ENCODE measurements at regions not wholly inside any gene's neighbourhood (a gene's known extent, or its start where the extent isn't known, plus 50 kb on each side); places are given as distances from the start of the nearest gene placed in this dataset.
"Not testable (repeated sequence)": the region's sequence is repeated elsewhere in the genome, so short reads cannot be mapped to it uniquely, and the experiment has no call there.

DNA sequence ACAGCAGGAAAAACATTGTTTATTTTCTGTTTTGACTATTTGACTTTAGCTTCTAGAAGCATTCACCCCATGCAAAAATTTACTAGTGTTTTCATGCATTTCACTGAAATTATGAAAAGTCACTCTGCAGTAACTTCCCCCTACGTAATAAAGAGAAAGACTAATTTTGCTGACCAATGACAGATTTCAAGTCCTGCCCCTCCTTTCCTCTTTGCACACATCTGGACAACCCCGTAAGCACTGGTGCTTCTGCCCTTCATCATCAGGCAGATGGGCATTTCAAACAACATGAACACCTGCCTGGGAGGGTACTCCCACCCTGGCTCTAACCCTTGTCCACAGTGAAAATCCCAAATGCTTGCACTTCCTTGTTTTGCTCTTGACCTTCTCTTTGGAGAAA, 815.0 kb upstream of the ID2 start:
- no peak for DNase-seq

DNA sequence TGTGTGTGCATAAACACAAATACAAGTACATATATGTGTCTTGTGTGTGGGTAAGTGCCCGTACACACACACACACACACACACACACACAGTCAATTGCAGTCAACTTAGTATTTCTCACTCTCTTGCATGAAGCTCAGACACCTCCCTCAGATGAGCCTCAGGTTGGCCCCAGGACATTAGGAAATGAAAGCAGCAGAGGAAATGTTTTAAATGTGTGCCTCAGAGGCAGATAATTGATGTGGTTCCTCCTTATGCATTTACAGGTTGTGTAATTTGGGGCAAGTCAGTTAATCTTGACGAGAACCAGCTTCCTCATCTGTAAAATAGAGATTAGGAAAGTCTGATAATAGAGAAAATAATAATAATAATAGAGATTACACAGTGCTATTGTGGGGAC, 814.0 kb upstream of the ID2 start:
- no peak for DNase-seq

DNA sequence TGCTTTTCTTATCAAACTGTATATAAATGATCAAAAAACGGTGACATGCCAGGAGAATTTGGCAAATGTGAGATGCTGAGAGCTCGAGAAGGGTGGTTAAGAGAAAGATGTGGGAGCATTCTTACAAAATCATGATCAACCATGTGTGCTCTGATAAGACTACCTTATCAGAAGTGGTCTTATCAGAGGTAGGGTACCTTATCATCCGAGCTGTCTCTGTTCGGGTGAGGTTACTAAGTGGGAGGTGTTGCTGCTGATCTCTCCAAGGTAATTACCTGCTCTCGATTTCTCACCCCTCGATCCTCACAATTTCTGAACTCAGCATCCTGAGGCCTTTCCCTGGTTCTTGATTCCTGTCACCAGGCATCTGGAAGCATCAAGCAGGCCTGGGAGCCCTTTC, 813.0 kb upstream of the ID2 start:
- no peak for DNase-seq

DNA sequence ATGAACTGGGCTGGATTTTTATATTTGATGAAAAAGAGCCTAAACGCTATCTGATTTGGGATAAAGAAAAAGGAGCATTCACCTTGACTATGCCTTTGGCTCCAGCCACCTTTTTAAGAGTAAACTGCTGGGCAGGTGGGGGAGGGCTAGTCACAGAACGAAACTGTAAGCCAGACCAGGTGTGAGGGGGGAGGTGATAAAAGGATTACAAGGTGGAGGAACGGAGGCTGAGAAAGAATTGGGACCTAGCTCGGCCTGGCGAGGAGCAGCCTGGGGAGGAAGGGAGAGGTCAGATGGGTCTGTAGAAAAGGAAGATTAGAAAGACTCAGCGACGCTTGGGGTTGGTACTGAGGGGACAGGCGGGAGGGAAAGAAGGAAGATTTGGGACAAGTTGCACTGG, 805.4 kb upstream of the ID2 start:
- not testable (repeated sequence) for DNase-seq

DNA sequence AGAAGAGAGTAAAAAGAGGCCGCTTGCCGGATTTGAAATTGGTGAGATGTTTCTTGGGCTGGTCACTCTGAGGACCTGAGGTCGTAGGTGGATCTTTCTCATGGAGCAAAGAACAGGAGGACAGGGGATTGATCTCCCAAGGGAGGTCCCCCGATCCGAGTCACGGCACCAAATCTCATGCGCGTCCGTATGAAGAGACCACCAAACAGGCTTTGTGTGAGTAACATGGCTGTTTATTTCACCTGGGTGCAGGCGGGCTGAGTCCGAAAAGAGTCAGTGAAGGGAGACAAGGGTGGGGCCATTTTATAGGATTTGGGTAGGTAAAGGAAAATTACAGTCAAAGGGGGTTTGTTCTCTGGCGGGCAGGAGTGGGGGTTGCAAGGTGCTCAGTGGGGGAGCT, 803.6 kb upstream of the ID2 start:
- not testable (repeated sequence) for DNase-seq

DNA sequence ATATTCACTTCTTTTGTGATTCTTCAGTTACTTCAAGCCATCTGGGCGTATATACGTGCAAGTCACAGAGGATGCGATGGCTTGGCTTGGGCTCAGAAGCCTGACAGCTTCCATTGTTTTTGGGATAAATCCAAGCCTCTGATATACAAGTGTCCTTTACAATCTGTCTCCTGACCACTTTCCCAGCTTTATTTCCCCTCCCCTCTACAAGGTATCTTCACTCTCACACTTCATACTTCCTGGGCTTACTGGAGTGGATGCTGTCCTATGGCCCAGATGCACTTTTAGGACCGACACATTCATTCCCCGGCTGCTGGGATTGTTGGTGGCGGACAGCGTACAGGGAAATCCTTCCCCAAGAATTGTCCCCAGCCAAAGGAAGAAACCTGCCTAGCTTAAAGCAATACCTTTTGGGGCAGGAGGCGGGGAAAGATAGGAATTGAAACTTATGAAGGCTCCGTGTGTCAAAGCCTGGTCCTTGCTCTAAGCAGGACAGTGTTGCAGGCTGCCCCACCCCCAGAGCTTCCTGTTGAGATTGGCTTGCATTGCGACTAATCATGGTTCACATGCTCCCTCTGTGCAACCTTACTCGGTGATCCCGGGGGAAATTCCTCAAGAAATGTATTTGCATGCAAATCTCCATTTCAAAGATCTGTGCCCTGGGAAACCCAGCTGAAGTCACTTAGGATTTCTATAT, 802.9 kb upstream of the ID2 start:
- no peak for DNase-seq

DNA sequence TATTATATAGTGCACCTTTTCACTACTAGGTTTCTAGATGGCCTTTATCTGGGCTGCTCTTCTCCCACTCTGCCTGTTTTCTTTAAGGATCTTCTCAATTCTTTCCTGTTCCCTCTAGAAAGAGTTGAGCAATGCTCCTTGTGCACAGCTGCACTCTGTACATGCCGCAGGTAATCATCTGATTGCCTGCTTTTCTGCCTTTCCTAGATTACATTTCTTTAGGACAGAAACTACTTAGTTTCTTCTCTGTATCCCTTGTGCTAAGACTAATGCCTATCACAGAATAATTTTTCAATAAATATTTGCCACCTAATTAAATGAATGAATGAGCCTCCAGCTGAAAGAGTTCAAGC, 802.4 kb upstream of the ID2 start:
- no peak for DNase-seq

DNA sequence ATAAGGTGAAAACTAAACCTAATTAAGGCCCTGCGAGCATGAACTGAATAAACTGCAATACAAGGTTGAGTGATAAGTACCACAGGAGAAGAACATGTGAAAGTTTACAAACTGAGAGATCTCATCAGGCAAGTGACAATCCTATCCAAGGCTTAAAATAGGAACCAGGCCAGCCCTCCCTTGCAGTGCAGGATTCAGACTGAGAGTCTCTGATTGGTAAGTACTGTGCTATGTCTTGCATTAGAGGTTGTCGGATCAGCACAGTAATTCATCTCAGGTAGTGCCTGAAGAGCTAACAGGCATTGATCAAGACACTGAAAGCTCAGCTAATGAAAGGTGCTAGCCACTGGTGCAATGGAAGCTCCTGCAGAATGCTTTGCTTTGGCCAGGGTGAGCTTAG, 801.7 kb upstream of the ID2 start:
- no peak for DNase-seq

DNA sequence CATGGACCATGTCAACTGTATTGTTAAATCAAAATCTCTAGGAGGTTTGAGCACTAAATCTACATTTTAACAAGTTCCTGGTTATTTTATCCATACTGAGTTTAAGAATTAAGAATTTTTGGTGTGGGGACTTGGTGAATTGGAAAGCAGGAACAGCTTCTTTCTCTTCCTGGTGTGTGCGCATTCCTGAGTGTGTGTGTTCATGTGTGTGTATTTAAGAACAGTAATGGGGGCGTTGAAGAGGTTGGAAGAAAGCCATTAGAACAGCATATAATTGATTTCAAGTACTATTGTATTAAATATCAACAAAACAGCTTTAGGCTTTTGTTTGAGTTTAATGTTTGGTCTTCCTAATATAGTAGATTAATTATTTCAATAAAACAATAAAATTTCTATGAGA, 801.3 kb upstream of the ID2 start:
- no peak for DNase-seq

DNA sequence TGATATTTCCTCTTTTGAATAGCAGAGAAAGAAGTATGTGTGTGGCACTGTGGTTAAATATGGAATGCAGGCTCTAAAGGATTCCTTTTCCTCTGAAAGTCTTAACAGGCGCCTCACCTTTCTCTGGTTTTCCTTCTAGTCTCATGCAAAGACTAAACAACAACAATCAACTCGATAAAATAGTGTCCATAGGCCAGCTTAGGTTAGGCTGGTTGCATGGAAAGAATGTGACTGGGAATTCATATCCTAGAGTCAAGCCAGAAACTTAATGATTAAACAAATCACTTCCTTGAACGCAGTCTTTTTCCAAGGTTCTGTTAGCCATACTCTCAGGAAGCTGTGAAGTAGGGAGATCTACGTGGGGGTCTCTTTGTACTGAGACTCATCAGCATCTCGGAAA, 800.8 kb upstream of the ID2 start:
- no peak for DNase-seq

DNA sequence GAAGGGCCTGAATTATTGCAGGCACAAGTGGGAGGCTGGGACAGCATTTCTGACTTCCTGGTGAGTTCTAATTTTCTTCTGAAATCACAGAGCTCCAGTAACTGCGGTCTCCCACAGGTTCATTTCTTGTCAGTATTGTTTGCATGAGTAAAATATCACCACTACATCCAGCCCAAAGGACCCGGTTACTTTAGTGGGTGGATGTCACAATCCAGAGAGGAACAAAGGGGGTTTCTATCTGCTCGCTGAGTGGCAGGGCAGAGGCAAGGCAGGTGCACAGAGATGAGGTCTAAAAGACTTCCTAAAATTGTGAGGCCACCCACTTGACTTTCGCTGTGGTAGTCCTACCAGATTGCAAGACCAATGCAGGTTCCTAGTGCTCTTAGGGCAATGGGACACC, 800.4 kb upstream of the ID2 start:
- no peak for DNase-seq

DNA sequence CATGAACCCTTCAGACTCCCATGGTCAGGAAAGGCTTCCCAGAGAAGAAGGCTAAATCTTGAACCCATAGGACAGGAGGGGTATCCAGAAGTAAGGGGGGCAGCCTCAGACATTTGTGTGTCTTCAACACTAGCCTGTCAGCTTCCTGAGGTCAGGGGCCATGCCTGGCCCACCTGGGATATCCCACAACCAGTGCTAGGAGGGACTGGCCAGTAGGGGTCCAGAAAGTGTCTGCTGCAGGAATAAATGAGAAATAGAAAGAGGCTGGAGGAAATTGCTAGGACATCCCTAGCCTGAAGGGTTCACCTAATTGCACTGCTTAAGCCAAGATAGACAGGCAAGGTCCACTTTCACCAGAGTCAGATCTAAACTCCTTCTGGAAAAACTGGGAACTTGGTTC, 799.6 kb upstream of the ID2 start:
- no peak for DNase-seq

DNA sequence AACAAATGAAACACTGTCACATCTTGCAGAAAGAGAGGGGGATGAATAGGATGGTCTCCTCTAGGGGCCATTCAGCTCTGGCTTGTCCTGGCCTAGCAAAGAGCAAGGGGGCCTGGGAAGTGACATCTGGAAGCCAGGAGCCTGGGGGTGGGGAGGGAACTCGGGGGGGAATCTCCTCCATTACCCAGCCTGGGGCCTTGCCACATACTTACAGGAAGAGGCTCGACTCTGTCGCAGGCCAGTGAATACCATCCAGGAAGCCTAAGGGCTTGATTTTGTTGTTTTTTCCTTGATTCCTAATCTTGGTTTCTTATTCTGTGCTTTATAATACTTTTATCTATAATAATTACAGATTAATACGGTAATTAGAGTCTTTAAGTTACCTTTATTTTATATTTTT, 797.5 kb upstream of the ID2 start:
- DNase-seq: no peak

DNA sequence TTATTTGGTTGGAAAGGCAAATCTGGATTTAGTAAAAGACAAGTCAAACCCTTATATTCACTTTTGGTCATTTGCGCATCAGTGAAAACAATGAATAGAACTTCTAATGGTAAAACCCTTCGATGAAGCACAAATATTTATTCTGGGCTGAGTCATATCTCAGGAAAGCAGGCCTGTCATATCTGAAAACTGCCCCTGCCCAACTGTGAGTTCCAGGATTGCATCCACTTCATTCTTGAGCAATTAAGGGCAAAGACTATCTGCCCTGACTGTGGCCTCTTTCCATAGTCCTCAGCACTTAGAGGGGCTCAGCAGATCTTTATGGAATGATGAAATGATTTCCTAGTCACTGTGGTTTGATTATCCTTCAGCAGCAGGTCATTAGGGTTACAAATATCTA, 795.2 kb upstream of the ID2 start:
- no peak for DNase-seq

DNA sequence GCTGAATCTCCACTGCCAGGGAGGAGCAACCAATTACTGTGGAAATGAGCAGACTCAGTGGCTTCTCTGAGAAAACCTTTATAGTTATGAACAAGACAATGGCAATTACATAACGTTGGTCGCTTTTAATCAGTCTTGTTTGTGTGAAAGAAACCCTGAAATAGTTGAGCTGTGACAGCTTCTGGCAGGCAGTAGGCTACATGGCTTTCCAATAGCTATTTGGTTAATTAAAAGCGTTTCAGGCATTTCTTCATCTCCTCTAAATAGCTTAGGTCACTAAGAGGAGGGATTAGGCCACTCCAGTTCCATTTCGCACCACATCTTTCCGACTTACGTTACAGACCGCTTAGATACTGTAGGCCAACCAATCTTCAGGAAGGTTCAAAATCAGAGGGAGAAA, 794.4 kb upstream of the ID2 start:
- DNase-seq: no peak

DNA sequence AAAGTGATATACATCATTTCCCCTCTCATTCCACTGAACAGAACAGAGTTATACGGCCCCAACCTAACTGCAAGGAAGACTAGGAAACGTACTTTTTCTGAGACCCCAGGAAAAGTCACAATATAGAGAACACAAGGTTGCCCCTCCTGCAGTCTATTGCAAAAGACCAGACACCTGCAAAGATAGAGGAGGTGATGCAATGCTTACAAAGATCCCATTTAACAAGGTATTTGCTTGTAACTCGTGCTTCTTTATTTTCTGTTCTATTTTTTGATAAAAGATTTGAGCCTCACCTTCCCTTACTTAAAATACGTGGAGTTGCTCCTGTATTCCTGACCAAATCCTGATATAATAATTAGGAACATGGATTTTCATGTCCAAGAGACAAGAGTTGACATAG, 793.0 kb upstream of the ID2 start:
- DNase-seq: no peak

DNA sequence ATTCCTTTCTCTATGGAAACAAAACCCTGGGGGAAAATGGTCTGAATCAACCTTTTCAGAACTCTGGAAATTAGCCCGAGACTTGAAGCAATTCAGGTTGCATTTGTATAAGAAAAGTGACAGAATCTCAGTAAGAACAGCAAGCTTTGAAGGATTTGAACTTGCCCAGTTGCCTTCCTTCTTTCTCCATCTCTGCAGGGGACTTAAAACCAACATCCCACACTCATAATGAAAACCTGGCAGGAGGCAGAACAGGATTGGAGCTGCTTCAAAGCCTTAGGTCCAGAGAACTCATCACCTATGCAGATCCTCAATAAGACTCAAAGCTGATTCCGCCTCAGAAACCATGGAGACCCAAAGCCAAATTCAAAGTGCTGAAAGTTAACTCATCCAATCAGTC, 790.5 kb upstream of the ID2 start:
- no peak for DNase-seq

DNA sequence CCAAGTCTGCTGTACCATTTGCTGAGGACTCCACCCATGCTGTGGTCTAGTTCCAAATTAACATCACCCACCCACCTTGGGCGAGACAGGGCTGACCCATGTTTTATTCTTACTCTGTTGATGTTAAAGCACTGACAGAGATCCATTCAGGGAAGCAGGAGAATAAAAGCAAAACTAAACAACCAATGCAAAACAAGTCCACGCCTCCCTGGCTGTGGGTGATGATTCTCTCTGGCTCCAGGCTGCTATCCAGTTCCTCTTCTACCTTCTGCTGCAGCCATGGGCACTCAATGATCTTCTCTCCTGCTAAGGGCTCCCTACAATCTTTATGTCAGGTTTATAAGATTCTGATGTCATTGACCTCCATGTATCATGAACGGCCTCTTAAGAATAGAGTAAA, 786.6 kb upstream of the ID2 start:
- DNase-seq: no peak

DNA sequence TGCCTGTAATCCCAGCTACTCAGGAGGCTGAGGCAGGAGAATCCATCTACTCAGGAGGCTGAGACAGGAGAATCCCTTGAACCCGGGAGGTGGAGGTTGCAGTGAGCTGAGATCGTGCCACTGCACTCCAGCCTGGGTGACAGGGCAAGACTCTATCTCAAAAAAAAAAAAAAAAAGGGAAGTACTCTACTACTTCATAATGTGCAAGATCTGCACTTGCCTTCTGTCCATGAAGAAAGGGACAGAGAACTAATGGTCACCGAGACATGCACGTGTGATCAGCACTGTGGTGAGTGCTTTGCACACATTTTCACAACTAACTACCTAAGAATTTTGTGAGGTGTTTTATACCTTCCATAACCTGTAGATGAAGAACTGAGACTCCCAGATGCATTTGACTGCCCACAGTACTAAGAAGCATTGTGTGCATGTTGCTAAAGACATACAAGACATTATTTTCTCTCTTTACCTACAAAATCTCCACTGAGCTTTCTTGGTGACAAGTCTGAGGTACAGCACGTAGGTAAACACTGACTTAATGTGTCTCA, 784.8 kb upstream of the ID2 start:
- no peak for DNase-seq

DNA sequence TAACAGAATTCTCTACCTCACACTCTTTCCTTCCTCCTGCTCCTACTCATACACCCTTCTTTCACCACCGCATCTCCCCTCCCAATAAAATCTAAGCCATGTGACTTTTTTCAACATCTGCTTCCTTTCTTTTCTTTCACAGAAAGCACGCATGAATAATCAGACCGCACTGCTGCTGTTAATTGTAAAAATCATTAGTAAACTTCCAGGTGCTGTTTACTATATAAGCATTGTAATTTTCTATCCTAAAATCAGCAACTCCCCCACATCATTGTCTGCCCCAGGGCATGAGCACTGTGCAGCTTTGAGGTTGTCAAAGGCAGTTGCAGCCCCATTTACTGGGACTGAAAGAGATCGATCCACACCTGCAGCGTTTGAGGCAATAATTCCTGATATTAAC, 782.6 kb upstream of the ID2 start:
- no peak for DNase-seq

DNA sequence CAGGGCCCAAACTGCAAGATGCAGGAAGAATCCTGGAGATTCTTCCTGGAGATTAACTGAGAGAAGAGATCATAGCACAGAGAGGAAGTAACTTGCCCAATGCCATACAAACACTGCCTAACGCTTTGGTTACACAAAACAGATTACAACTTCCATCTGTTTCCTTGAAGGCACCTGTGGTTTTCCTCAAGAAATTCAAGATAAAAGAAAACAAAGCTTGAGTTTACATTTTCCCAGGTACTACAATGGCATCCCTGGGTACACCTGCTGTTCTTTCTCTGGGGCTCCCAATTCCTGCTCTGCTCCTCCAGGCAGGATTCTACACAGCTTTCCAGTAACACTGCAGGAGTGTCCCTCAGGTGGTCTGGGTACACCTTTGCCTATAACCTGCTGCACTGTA, 781.9 kb upstream of the ID2 start:
- no peak for DNase-seq

DNA sequence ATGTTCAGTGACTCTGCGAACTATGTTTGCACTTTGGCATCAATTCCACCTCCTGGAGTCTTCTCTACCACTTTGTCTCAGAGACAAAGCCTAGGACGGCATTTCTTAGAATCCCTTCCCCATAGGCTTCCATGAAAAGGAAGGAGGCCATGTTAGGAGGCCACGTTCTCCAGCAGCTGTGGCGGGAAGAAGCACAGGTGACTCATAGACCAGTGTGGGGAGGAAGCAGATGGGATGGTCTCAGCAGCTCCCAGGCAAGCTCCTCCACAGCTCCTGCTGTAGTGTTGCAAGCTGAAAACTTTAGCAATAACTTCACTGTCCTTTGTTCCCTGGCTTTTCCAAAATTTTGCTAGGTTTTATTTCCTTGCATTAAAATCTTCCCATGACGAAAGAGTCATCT, 781.3 kb upstream of the ID2 start:
- DNase-seq: no peak

DNA sequence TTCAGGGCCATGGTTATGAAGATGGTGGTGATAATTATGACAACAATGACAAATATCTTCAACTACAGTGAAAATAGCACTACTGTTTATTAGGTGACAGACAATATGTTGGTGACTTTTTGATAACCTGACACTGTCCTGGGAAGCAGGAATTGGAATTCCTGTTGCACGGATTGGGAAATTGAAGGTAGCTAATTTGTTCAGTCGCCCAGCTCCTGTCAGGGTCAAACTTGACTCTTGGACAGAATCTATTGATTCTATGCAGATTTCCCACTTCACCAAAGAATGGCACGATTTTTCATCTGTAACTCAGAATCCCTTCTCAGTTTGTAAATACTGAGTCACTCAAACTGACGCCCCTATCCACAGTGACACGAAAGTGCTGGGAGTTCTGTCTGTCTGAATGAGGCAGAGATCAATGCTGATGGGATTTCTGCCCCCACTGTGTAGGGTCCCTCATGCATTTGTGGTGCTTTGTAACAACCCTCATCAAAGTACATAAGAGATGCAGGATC, 779.5 kb upstream of the ID2 start:
- DNase-seq: no peak

DNA sequence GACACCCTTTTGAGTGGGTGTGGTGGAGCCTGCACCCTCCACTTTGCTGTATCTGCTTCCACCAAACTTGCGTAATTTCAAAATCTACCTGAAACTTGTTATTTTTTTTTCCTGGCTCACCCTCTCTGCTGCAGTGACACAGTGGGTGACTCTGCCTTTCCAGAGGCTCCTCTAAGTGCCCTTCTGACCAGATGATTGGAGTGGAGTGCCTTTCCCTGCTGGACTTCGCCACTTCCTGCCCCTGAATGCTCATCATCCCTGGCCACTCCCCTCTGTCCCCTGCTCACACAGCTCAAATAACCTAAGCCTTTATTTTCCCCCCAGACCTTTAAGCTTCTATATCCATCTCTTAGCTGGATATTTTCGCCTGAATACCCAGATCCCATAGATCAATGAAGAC, 777.5 kb upstream of the ID2 start:
- DNase-seq: no peak

DNA sequence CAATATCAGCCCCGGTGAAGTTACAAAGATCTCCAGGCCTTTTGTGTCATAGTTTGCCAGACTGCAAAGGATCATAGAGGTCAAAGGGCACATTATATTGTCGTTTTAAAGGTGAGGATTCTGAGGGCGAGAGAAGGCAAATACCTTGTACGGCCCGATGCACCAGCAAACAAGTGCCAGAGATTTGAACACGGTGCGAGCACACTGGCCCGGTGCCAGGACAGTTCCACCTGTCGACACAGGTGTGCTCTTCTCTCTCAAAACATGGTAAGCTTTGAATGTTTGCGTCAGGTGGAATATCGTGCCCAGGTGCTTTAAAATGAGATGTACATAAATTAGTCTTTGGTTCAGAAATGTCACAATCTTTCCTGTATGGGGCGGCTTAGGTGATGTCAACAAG, 776.1 kb upstream of the ID2 start:
- DNase-seq: no peak
